ENCODE measurements at regions not wholly inside any gene's neighbourhood (a gene's known extent, or its start where the extent isn't known, plus 50 kb on each side); places are given as distances from the start of the nearest gene placed in this dataset.

- H3K4me3 ChIP-seq (ENCODE audit: low read depth, low read length, poor library complexity, severe bottlenecking) = no peak overlapping the region
- no peak for TF ChIP-seq EZH2phosphoT487 (IDR thresholded peaks at IDR 0.05; ENCODE audit: borderline replicate concordance, low read depth, low read length)
- TF ChIP-seq CTCF (conservative IDR thresholded peaks at IDR 0.05; ENCODE audit: low read length) = no peak
- ChIA-PET CTCF (ENCODE audit: unreplicated experiment) (no interaction called here), POLR2A (interaction anchor here (0.5 to 0.6 kb wide), 2 partner anchors 151 to 1627 kb away, joined by 3 read pairs; no protein-coding TSS in a partner anchor)
- H2AFZ ChIP-seq (ENCODE audit: low read length) = no peak overlapping the region
- BruUV-seq (replicated peaks) = no TSS peak
- no peaks in the 10 kb centered on the region for H3K79me2 ChIP-seq (ENCODE audit: insufficient read depth, low read depth, low read length)
- no peak for DNase-seq (ENCODE audit: low spot score)
- no peaks in the 10 kb centered on the region for H3K4me1 ChIP-seq (ENCODE audit: insufficient read depth, low read length, poor library complexity, severe bottlenecking)
- H3K9me3 ChIP-seq (ENCODE audit: low read length) = no peaks in the 10 kb centered on the region
- H3K9me2 ChIP-seq (ENCODE audit: insufficient read depth, low read length) = no peaks in the 10 kb centered on the region
- intact Hi-C loops (cut with micrococcal nuclease; ENCODE audit: unreplicated experiment) = no loop called here
- H3K36me3 ChIP-seq (ENCODE audit: insufficient read depth, low read length) = no peaks in the 10 kb centered on the region
- no peak overlapping the region for H3K4me2 ChIP-seq (ENCODE audit: low read length)
- no peak overlapping the region for H3K27ac ChIP-seq (ENCODE audit: low read depth, low read length, poor library complexity, severe bottlenecking)
- no peaks in the 10 kb centered on the region for H4K20me1 ChIP-seq (ENCODE audit: insufficient read depth, low read length)
Measured at GRCh38 chr5:166068547-166069335, 2222.7 kb upstream of the WWC1 start.

- H3K79me2 ChIP-seq (ENCODE audit: insufficient read depth, low read depth, low read length) = no peaks in the 10 kb centered on the region
- no peaks in the 10 kb centered on the region for H3K4me1 ChIP-seq (ENCODE audit: insufficient read depth, low read length, poor library complexity, severe bottlenecking)
- H3K4me2 ChIP-seq (ENCODE audit: low read length) = no peak overlapping the region
- H3K4me3 ChIP-seq (ENCODE audit: low read depth, low read length, poor library complexity, severe bottlenecking) = no peak overlapping the region
- H2AFZ ChIP-seq (ENCODE audit: low read length) = no peak overlapping the region
- ChIA-PET CTCF (ENCODE audit: unreplicated experiment) (no interaction called here), POLR2A (no interaction called here)
- no TSS peak for BruUV-seq (replicated peaks)
- no peak overlapping the region for H3K27ac ChIP-seq (ENCODE audit: low read depth, low read length, poor library complexity, severe bottlenecking)
- no peak for TF ChIP-seq EZH2phosphoT487 (IDR thresholded peaks at IDR 0.05; ENCODE audit: borderline replicate concordance, low read depth, low read length)
- TF ChIP-seq CTCF (conservative IDR thresholded peaks at IDR 0.05; ENCODE audit: low read length) = no peak
- no peaks in the 10 kb centered on the region for H4K20me1 ChIP-seq (ENCODE audit: insufficient read depth, low read length)
- DNase-seq (ENCODE audit: low spot score) = no peak
- intact Hi-C loops (cut with micrococcal nuclease; ENCODE audit: unreplicated experiment) = no loop called here
- no peaks in the 10 kb centered on the region for H3K9me3 ChIP-seq (ENCODE audit: low read length)
- H3K36me3 ChIP-seq (ENCODE audit: insufficient read depth, low read length) = no peaks in the 10 kb centered on the region
- H3K9me2 ChIP-seq (ENCODE audit: insufficient read depth, low read length) = no peaks in the 10 kb centered on the region
Measured at GRCh38 chr5:166073901-166074581, 2217.4 kb upstream of the WWC1 start.
